ENCODE measurements at regions not wholly inside any gene's neighbourhood (a gene's known extent, or its start where the extent isn't known, plus 50 kb on each side); places are given as distances from the start of the nearest gene placed in this dataset.

- intact Hi-C loops (cut with DNase I), result no loop called here
- ATAC-seq (ENCODE audit: poor library complexity), result no peak
- DNase-seq, result no peak
Measured at GRCh38 chr2:234607691-234608090, 110.8 kb upstream of the ARL4C start.

- no peak for DNase-seq
- intact Hi-C loops (cut with DNase I), result no loop called here
- no peak for ATAC-seq (ENCODE audit: poor library complexity)
Measured at GRCh38 chr2:234606896-234607295, 110.0 kb upstream of the ARL4C start.

DNA sequence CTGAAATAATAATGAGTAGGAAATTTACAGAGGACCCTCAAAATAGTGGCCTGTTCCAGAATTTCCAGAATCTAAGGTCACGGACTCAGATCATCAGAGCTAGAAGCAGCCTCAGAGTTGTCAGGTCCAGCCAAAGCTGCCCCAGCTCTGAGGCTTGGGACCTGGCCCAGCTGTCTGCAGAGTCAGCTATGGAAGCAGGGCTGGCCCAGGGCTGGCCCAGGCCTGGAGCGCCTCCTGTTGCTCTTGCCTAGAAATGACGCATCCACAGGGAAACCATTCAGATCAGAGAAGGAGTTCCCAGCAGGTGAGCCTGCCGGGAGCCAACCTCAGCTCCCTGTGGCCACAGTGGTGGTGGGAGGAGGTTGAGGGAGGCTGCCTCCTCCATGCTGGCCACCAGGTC lies 106.7 kb upstream of the ARL4C start:
- intact Hi-C loops (cut with DNase I), result no loop called here
- DNase-seq, result no peak
- ATAC-seq (ENCODE audit: poor library complexity), result no peak

GRCh38 chr2:234601213-234601612 lies 104.3 kb upstream of the ARL4C start:
- no peak for DNase-seq

DNA sequence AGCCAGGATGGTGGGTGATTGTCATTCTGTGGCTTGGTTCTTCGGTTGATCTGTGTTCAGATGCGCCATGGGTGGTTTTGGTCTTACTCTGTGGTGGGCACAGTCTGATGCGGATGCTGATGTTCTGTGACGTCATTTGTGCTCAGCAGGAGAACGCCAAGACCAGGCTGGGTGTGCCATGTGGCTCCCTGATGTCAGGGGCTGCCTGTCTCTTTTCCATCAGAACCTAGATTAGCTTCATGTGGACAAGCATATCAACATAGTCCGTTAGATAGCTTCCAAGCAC lies 100.6 kb upstream of the ARL4C start:
- DNase-seq, result no peak
- no peak for ATAC-seq (ENCODE audit: poor library complexity)
- intact Hi-C loops (cut with DNase I), result no loop called here

More at GRCh38 chr2:234601213-234601612, 104.3 kb upstream of the ARL4C start:
- intact Hi-C loops (cut with DNase I), result no loop called here
- no peak for ATAC-seq (ENCODE audit: poor library complexity)

GRCh38 chr2:234596696-234597575 lies 100.1 kb upstream of the ARL4C start:
- DNase-seq, result no peak
- intact Hi-C loops (cut with DNase I), result no loop called here
- ATAC-seq (ENCODE audit: poor library complexity), result no peak

DNA sequence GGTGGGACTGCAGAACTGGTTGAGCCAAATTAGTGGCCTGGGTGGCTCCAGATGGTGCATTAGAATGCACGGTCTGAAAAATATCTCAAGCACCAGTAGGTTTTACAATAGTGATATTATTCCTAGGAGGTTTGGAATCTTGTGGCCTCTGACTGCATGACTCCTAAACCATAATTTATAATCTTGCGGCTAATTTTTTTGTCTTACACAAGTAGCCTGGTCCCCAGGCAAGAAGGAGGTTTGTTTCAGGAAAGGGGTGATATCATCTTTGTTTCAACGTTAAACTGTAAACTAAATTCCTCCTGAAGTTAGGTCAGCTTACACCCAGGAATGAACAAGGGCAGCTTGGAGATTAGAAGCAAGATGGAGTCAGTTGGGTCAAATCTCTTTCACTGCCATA lies 98.9 kb upstream of the ARL4C start:
- intact Hi-C loops (cut with DNase I), result no loop called here
- no peak for ATAC-seq (ENCODE audit: poor library complexity)
- no peak for DNase-seq

GRCh38 chr2:234594715-234595114 lies 97.8 kb upstream of the ARL4C start:
- intact Hi-C loops (cut with DNase I), result no loop called here
- no peak for ATAC-seq (ENCODE audit: poor library complexity)
- no peak for DNase-seq

DNA sequence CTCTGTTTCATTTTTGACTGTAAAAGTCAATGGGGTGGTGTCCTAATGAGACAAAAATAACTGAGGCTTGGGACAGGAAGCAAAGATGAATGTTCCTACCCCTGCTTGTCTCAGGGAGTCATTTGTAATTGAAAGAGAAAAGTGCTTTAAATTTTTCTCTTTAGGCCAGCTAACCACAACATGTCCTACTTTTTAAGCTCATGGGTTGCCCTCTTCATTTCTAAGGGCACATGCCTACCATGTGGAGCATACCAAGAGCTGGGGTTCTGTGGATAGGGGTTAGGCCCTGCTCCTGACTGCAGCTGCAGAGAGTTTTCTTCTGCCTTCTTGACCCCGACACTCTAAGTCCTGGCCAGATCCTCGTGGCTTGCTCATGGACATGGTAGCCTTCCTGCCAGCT lies 96.8 kb upstream of the ARL4C start:
- intact Hi-C loops (cut with DNase I), result no loop called here
- DNase-seq, result no peak
- no peak for ATAC-seq (ENCODE audit: poor library complexity)

DNA sequence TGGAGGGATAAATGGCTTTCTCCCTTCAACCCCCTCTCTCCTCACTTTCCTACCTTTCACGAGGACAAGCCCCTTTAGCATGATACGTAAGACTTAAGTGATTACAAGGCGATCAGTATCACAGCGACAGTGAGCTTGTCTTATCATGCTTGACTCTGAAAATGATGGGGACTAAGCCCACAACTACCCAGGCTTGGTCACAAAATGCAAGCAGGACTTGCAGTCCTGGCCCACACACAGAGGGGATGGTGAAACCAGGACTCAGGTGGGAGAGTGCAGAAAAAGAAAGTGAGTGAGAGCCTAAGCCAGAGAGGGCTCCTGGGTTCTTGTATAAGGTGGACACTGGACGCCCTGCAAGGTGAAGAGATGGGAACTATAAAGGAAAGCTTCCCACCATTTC lies 95.7 kb upstream of the ARL4C start:
- ATAC-seq (ENCODE audit: poor library complexity) (no peak), DNase-seq (no peak)
- intact Hi-C loops (cut with DNase I), result no loop called here

GRCh38 chr2:234590076-234590475 lies 93.2 kb upstream of the ARL4C start:
- intact Hi-C loops (cut with DNase I), result no loop called here
- DNase-seq (no peak), ATAC-seq (ENCODE audit: poor library complexity) (no peak)

GRCh38 chr2:234588054-234588430 lies 91.2 kb upstream of the ARL4C start:
- DNase-seq (no peak), ATAC-seq (ENCODE audit: poor library complexity) (no peak)
- intact Hi-C loops (cut with DNase I), result no loop called here

- no peak for ATAC-seq (ENCODE audit: poor library complexity)
- no peak for DNase-seq
- intact Hi-C loops (cut with DNase I), result no loop called here
Measured at GRCh38 chr2:234587341-234588053, 90.6 kb upstream of the ARL4C start.

GRCh38 chr2:234583331-234583730 lies 86.5 kb upstream of the ARL4C start:
- DNase-seq, result no peak
- no peak for ATAC-seq (ENCODE audit: poor library complexity)
- intact Hi-C loops (cut with DNase I), result no loop called here

- DNase-seq, result no peak
- intact Hi-C loops (cut with DNase I), result no loop called here
- no peak for ATAC-seq (ENCODE audit: poor library complexity)
Measured at GRCh38 chr2:234580686-234581085, 83.8 kb upstream of the ARL4C start.

- DNase-seq, result no peak
- intact Hi-C loops (cut with DNase I), result no loop called here
- ATAC-seq (ENCODE audit: poor library complexity), result no peak
Measured at GRCh38 chr2:234579231-234579962, 82.5 kb upstream of the ARL4C start.

DNA sequence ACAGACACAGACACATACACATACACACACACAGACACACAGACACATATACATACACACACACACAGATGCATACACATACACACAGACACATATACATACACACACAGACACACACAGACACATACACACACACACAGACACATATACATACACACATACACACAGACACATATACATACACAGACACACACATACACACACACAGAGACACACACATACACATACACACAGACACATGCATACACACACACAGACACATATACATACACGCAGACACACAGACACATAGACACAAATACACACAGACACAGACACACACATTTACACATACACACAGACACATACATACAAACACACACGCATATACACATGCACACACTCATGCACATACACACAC lies 81.5 kb upstream of the ARL4C start:
- intact Hi-C loops (cut with DNase I), result no loop called here
- no peak for ATAC-seq (ENCODE audit: poor library complexity)
- DNase-seq, result no peak

DNA sequence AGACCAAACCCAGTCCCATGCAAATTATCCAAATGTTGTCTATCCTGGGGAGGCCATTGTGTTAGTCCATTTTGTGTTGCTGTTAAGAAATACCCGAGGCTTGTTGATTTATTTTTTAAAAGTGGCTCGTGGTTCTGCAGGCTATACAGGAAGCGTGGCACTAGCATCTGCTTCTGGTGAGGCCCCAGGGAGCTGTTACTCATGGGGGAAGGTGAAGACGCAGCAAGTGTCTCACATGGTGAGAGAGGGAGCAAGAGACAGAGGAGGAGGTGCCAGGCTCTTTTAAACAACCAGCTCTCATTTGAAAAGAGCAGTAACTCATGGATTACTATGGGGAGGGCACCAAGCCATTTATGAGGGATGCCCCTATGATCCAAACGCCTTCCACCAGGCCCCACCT lies 80.3 kb upstream of the ARL4C start:
- ATAC-seq (ENCODE audit: poor library complexity) (no peak), DNase-seq (no peak)
- intact Hi-C loops (cut with DNase I), result no loop called here

GRCh38 chr2:234571620-234572407 lies 74.9 kb upstream of the ARL4C start:
- no peak for ATAC-seq (ENCODE audit: poor library complexity)
- intact Hi-C loops (cut with DNase I), result no loop called here

More at GRCh38 chr2:234571620-234572407, 74.9 kb upstream of the ARL4C start:
- no peak for DNase-seq
